ENCODE measurements at regions not wholly inside any gene's neighbourhood (a gene's known extent, or its start where the extent isn't known, plus 50 kb on each side); places are given as distances from the start of the nearest gene placed in this dataset.

GRCh38 chr2:221778025-221778424 is 205.9 kb upstream of the EPHA4 start:
- TF ChIP-seq CTCF (IDR thresholded peaks at IDR 0.05): no peak
- Histone ChIP-seq H3K4me1 (ENCODE audit: control insufficient read depth in 1 of 2, insufficient read depth in 1 of 2, low read depth in 1 of 2, low read length in 1 of 2) (no peaks in the 10 kb centered on the region), H3K27ac (no peak overlapping the region), H3K9me3 (no peaks in the 10 kb centered on the region), H3K4me3 (ENCODE audit: low read depth in 1 of 2, low read length in 1 of 2) (no peak overlapping the region), H3K36me3 (no peaks in the 10 kb centered on the region), H3K27me3 (no peaks in the 10 kb centered on the region)

- no peak overlapping the region for H3K27ac ChIP-seq
- TF ChIP-seq CTCF (IDR thresholded peaks at IDR 0.05): no peak
- H3K4me1 ChIP-seq (ENCODE audit: control insufficient read depth in 1 of 2, insufficient read depth in 1 of 2, low read depth in 1 of 2, low read length in 1 of 2): no peaks in the 10 kb centered on the region
- no peaks in the 10 kb centered on the region for H3K9me3 ChIP-seq
- no peaks in the 10 kb centered on the region for H3K36me3 ChIP-seq
- H3K27me3 ChIP-seq: no peaks in the 10 kb centered on the region
- no peak overlapping the region for H3K4me3 ChIP-seq (ENCODE audit: low read depth in 1 of 2, low read length in 1 of 2)
Observed at GRCh38 chr2:221777119-221777518, 205.0 kb upstream of the EPHA4 start.

- no peaks in the 10 kb centered on the region for H3K4me1 ChIP-seq (ENCODE audit: control insufficient read depth in 1 of 2, insufficient read depth in 1 of 2, low read depth in 1 of 2, low read length in 1 of 2)
- no peaks in the 10 kb centered on the region for H3K36me3 ChIP-seq
- no peak for TF ChIP-seq CTCF (IDR thresholded peaks at IDR 0.05)
- no peaks in the 10 kb centered on the region for H3K27me3 ChIP-seq
- no peak overlapping the region for H3K4me3 ChIP-seq (ENCODE audit: low read depth in 1 of 2, low read length in 1 of 2)
- no peaks in the 10 kb centered on the region for H3K9me3 ChIP-seq
- no peak overlapping the region for H3K27ac ChIP-seq
Observed at GRCh38 chr2:221775096-221775495, 203.0 kb upstream of the EPHA4 start.

GRCh38 chr2:221774136-221774535 is 202.0 kb upstream of the EPHA4 start:
- TF ChIP-seq CTCF (IDR thresholded peaks at IDR 0.05): no peak
- Histone ChIP-seq H3K4me3 (ENCODE audit: low read depth in 1 of 2, low read length in 1 of 2) (no peak overlapping the region), H3K4me1 (ENCODE audit: control insufficient read depth in 1 of 2, insufficient read depth in 1 of 2, low read depth in 1 of 2, low read length in 1 of 2) (no peaks in the 10 kb centered on the region), H3K27me3 (no peaks in the 10 kb centered on the region), H3K36me3 (no peaks in the 10 kb centered on the region), H3K9me3 (no peaks in the 10 kb centered on the region), H3K27ac (no peak overlapping the region)

- no peaks in the 10 kb centered on the region for H3K36me3 ChIP-seq
- H3K27me3 ChIP-seq: no peaks in the 10 kb centered on the region
- H3K4me3 ChIP-seq (ENCODE audit: low read depth in 1 of 2, low read length in 1 of 2): no peak overlapping the region
- H3K4me1 ChIP-seq (ENCODE audit: control insufficient read depth in 1 of 2, insufficient read depth in 1 of 2, low read depth in 1 of 2, low read length in 1 of 2): no peaks in the 10 kb centered on the region
- no peak for TF ChIP-seq CTCF (IDR thresholded peaks at IDR 0.05)
- no peak overlapping the region for H3K27ac ChIP-seq
- H3K9me3 ChIP-seq: no peaks in the 10 kb centered on the region
Observed at GRCh38 chr2:221771297-221771696, 199.2 kb upstream of the EPHA4 start.

Data from neutrophil (primary cell).